Fibroblast of skin of left quadriceps (primary cell): ENCODE measurements at regions not wholly inside any gene's neighbourhood (a gene's known extent, or its start where the extent isn't known, plus 50 kb on each side); places are given as distances from the start of the nearest gene placed in this dataset.

ENCODE experiments used
- DNase-seq, 2 experiments: peaks; one replicate each; pipeline ENCODE4 v3.0.0-alpha.2; 2013; ENCODE audit warnings: low read depth in 2 of 2

DNA sequence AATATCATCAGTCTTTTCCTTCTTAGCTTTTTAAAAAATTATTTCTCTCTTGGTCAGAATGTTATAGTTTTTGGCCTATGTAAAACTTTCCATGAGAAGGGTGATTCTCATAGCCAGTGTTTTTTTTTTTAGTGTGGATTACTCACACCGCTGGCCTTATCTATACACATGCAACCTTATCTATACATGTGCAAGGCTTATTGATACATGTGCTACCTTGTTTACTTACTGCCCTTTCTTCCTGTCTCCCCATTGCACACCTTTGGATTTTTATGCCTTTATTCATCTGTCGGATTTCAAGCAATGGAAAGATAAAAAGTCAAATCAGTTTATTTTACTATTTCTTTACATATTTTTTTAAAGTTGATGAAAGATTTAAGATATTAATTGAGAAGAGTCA, 660.0 kb upstream of the FZD8 start:
- DNase-seq: no peak

DNA sequence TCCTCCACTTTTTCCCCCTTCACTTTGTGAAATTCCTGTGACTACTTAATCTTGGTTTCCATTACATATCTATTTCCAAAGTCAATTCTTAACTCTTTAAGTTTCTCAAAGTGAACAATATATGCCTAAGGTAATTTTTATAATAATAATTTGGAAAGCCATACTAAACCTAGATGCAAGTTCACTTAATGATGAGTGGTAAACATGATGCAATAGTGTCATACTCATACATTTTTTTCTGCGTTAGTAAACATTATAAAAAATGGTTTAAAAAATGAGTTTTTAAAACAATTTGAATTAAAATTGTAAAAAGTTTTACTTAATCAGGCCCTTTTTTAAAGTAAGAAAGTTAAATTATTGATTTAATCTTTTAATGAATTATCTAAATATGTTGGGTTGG, 659.4 kb upstream of the FZD8 start:
- no peak for DNase-seq

DNA sequence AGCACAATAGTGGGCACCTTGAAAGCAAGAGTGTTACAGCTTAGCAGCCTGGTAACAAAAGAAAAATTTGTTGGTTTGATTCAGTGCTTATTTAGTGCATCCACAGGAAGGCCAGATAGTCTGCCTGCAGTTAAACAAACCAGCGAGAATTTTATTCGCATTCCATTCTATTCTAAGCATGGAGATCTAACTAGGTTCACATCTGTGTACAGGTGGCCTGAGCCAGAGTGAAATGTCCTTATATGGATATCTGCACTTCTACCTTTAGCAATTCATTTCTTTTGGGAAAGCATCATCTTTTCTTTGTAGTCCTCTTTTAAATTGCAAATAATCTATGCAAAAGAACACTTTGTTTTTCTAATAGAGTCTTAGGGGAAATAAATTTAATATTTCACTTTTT, 659.0 kb upstream of the FZD8 start:
- DNase-seq: no peak

GRCh38 chr10:36283827-36284226, 641.7 kb upstream of the FZD8 start:
- no peak for DNase-seq

DNA sequence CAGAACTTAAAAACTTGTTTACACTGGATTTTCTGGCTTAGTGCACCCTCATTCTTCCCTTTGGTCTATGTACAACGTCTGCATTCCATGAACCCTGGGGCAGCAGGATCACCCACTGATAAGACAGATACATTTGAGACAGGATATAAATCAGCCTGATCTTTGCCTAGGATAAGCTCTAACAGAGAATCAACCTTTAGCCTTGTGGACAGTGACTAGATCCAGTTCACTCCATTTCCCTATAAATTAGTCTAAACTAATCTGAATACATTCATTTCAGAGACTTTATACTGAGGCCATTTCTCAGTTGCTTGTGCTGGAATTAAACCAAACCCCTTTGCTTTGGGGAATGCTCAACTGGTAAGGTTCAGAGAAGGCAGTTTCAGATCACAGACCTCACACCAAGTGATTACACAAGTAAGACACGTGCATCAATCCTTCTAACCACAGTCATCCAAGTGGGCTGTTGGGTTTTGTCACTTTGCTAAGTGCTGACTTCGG, 639.8 kb upstream of the FZD8 start:
- peak; percentile 8 to 19 for DNase-seq

GRCh38 chr10:36280890-36281499, 638.9 kb upstream of the FZD8 start:
- no peak for DNase-seq

DNA sequence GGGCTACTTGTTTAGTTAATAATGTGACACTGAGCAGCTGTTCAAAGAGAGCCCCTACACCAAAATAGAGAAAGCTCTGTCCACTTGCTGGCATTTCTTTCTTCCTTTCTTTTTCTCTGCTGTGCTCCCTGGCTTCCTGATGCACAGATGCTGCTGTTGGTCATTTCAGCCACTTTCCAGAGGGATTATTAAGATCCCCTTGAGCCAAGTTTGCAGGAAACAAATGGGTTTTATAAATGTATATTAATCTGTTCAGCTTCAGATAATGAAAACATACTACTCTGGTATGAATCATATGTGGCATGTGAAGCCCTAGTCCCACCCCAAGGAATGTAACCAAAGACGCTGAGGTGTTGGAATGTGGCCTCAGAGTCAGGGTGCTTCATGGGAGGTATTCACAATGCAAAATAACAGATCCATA, 638.2 kb upstream of the FZD8 start:
- DNase-seq: peak; percentile 39 to 42

DNA sequence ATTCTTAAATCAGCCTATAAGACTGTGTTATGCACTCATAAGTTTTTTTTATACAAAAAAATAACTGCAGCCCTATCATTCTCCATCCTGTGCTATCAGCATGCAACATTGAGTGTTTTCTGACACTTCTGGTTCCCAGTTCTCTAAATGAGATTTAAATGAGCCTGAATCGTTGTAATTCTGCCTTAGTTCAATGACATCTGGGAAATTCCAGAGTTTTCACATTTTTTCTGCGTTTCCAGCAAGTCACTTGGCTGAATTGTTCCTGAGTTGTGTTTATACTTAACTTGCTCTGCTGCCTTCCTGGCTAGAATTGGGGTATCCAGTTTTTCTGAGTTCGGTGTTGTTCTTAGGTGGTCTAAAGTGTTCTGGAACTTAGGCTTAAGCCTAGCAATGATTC, 636.1 kb upstream of the FZD8 start:
- DNase-seq: no peak

- no peak for DNase-seq
These were observed 635.4 kb upstream of the FZD8 start for GRCh38 chr10:36277459-36277858.

GRCh38 chr10:36271627-36272340, 629.7 kb upstream of the FZD8 start:
- no peak for DNase-seq

- DNase-seq: no peak
These were observed 627.1 kb upstream of the FZD8 start for GRCh38 chr10:36269222-36269621.

DNA sequence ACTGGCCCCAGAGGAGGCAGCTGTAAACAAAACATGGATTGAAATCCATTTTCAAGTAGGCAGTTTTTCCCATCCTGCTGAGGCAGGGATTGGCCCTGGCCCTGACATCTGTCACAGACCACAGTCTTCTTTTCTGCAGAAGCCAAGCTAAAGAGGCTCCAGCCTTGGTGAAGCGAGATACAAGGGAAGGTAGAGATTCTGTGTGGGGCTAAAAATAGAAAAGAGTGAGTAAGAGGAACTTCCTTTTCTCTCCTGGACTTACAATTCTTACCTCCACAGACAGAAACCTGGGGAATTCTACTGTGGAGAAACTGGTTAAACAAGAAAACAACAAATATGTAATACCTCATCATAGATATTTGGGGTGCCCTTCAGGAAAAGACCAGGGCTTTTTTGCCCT, 624.8 kb upstream of the FZD8 start:
- no peak for DNase-seq

DNA sequence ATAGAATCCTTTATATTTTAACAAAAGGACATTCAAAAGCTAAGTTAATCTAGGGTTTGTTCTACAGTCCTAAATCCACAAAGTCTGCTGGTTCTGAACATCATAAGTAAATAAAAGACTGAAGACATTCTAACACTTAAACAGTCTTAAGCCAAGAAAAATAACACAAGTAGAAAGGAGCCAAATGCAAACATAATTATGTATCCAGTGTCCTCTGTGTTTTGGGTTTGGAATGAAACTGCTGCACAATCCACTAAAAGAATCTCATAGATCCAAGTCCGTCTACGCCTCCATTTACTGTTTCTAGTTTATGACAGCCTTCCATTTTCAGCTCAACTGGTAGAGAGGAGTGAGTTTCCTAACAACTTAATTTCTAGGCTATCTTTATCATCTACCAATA, 623.6 kb upstream of the FZD8 start:
- no peak for DNase-seq

DNA sequence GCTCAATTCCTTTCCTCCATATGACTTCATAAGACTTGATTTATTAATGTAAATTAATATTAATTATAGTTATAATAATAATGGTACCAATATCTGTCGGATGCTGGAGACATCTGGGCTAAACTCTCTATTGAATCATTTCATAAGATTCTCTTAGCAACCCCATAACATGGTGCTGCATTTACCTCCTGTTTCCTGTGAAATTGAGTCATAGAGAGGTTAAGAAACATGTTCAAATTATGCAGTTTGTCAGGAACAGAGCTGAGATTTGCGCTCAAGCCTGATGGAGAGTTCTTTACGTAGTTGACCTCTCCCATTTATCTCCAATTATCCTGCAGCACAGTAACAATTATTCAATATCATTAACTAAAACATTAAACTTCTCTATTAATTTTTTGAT, 621.8 kb upstream of the FZD8 start:
- no peak for DNase-seq

DNA sequence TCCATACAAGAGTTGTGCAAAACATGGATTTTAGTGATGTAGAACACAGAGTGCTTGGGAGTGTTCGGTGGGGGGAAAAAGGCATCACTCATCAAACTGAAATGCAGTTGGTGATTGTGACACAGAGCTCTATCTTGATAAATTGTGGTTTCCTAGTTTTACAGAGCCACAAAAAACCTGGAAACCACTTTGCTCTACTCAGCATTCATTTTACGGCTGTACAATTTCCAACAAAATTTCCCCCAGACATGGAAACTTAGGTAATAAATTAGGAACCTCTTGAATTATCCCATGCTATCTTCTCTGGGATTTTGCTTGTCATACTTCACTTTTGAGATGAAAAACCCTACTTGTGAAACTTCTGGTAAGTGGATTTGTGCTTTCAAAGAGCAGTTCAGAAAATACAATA, 614.9 kb upstream of the FZD8 start:
- peak; percentile 72 to 75 for DNase-seq

DNA sequence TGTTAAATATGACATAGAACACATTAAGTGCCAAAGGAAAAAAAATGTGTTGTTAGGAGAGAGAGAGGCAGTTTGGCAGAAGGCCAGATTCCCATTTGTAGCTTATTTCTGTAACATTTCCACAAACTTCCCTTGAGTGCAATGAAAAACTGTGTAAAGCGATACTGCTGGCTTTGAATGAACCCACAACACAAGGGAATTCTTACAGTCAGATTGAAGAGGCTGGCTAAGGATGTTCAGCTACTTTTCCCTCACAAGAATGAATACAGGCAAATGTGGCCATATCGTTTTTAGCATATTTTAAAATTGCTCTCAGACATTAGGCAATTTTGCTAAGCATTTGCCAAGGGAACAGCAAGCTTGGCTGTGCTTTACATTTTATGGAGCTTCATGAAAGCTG, 614.1 kb upstream of the FZD8 start:
- peak; percentile 64 to 69 for DNase-seq

DNA sequence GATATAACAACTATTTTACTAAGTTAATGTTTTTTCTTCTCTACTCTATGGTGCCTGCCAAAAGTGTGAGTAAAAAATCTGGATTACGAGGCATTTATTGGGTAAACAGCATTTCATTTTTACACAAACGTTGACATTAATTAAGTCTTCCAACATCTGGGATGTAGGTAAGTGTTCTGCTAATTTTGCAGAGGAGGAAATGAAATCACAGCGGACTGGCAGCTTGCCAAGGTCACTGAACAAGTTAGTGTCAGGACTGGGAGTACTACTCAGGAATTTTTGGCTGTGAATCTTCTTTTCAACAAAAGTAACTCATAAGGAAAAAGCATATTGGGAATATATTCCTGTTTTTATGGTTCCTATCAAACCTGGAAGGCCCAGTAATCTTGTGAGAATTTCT, 612.1 kb upstream of the FZD8 start:
- peak; percentile 37 to 50 for DNase-seq

DNA sequence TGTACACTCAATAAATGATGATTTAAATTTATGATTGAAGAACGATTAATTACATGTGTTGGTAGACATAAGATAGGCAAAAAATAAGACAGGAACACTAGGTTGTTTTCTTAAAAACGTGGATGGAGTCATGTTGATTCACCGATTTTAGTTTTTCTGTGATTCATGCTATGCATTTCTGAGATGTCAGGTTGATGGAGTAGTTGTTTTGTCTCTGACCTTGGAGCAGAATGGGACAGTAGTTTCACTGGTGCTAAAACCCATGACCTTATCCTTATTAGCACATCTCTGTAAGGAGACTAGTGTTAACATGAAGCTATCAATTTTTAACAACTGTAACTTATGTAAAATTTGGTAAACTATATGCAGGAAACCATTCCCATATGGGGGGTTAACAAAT, 611.6 kb upstream of the FZD8 start:
- no peak for DNase-seq

GRCh38 chr10:36251068-36251467, 609.0 kb upstream of the FZD8 start:
- DNase-seq: no peak

GRCh38 chr10:36248304-36248981, 606.3 kb upstream of the FZD8 start:
- DNase-seq: peak; percentile 74 to 75

DNA sequence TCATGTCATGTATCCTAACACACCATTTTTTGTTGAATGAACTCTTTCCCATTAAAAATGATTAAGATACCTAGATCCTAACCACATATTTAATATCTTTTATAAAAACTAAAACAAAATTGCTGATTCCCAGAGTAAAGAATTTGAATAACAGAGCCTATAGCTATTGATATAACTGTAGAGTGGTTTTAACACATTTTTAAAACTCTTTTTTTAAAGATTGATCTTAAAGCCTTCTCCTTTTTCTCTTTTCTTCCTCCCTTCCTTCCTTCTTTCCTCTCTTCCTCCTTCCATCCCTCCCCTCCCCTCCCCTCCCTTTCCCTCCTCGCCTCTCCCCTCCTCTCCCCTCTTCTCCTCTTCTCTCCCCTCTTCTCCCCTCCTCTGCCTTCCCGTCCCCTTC, 605.4 kb upstream of the FZD8 start:
- no peak for DNase-seq

DNA sequence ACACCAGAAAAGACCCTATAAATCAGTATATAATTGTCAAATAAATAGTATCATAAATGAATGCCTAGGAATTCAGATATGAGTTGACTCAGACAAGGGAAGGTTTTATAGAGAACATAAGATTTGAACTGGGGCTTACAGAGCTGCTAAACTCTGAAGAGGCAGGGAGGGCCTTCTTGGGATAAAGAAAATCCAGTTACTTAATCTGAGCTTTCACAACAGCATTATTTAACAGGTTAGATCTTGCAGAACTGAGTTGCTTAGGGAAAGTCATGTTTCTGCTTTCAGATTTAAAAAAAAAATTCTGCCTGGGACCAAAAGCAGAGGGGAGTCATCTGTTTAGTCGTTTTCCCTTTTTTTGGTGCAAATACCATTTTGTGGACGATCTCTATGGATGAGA, 594.8 kb upstream of the FZD8 start:
- DNase-seq: no peak

DNA sequence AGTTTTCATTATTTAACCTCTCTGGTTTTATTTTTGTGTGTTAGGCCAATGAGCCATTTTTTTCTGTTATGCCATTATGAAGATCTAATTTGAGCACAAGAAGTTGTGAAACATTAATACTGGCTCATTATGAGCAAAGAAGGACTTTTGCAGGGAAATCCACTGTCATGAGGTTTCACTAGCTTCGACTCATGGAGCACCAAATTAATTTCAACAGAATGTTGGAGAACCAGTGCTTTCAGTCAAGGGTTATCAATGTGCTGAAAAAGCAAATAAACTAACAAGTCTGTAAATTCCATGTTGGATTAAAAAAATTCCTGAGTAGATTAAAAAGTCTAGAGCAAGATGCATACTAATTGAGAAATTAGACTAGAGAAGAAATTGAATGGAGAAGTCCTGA, 594.2 kb upstream of the FZD8 start:
- no peak for DNase-seq
